Uterus (tissue), 3 donors: ENCODE measurements at regions not wholly inside any gene's neighbourhood (a gene's known extent, or its start where the extent isn't known, plus 50 kb on each side); places are given as distances from the start of the nearest gene placed in this dataset.

Source experiments
- DNase-seq, 2 donors: peaks; one replicate each; pipeline ENCODE4 v3.0.0-alpha.2; 2019 to 2020
- H3K27ac ChIP-seq, 2 donors: fragments of 200-600 bp; sonication (generic); 1 replicate in 1 of 2; 2 replicates in 1 of 2; pipeline ENCODE4 v1.5.1; 2016 to 2018
- H3K27me3 ChIP-seq, 2 donors: fragments of 200-600 bp; sonication (generic); one replicate each; pipeline ENCODE4 v1.5.1; 2018 to 2019; ENCODE audit warnings: control low read depth in 1 of 2
- H3K36me3 ChIP-seq, 2 donors: fragments of 200-600 bp; sonication (generic); one replicate each; pipeline ENCODE4 v1.5.1; 2019; ENCODE audit warnings: control low read depth in 1 of 2
- H3K4me1 ChIP-seq, 2 donors: fragments of 200-600 bp; sonication (generic); one replicate each; pipeline ENCODE4 v1.5.1; 2018 to 2019; ENCODE audit warnings: control low read depth in 1 of 2
- H3K4me3 ChIP-seq, 2 donors: fragments of 200-600 bp; sonication (generic); 1 replicate in 1 of 2; 2 replicates in 1 of 2; pipeline ENCODE4 v1.5.1; 2018 to 2019; ENCODE audit warnings: mild to moderate bottlenecking in 1 of 2
- H3K9me3 ChIP-seq, 2 donors: fragments of 200-600 bp; sonication (generic); one replicate each; pipeline ENCODE4 v1.5.1; 2019; ENCODE audit warnings: control low read depth in 1 of 2
- POLR2A ChIP-seq, 2 donors: fragments of 450-650 bp; IDR thresholded peaks; one replicate each; pipeline ENCODE4 v1.6.1; 2016; ENCODE audit warnings: antibody characterized with exemption in 2 of 2, mild to moderate bottlenecking in 1 of 2, moderate library complexity in 1 of 2
- intact Hi-C: fragments of 100-400 bp; cut with DNase I; formaldehyde crosslinking; loops from one replicate; pipeline ENCODE4 v1.15.1; 2023; ENCODE audit warnings: low total_unique reads
- TF ChIP-seq, protein P1 (sequence below), 4 experiments: fragments of 200-600 bp in 2 of 4; fragments of 450-650 bp in 2 of 4; sonication (generic) in 2 of 4; IDR thresholded peaks; one replicate each; pipeline ENCODE4 v1.5.1; 2016 to 2019; ENCODE audit warnings: antibody characterized with exemption in 4 of 4, mild to moderate bottlenecking in 2 of 4, moderate library complexity in 1 of 4
- donor health status: DM: yes; HTN: yes; CAD: no.

DNA sequence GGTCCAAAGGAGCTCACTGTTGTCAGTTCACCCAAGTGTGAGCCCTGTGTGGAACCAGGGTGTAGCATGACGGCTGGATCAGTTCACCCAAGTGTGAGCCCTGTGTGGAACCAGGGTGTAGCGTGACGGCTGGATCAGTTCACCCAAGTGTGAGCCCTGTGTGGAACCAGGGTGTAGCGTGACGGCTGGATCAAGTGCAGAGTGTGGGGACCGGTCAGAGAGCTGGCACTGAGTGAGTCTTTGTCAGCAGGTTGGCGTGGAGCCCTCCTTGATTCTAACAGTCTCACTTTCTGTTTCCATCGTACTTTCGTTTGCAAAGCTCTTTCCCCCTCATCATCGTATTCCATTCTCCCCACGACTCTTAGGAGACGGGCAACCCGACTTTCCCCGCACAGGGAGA lies 57.9 kb upstream of the DLG1 start:
- H3K4me3 ChIP-seq: no peak overlapping the region
- TF ChIP-seq, protein P1, sequence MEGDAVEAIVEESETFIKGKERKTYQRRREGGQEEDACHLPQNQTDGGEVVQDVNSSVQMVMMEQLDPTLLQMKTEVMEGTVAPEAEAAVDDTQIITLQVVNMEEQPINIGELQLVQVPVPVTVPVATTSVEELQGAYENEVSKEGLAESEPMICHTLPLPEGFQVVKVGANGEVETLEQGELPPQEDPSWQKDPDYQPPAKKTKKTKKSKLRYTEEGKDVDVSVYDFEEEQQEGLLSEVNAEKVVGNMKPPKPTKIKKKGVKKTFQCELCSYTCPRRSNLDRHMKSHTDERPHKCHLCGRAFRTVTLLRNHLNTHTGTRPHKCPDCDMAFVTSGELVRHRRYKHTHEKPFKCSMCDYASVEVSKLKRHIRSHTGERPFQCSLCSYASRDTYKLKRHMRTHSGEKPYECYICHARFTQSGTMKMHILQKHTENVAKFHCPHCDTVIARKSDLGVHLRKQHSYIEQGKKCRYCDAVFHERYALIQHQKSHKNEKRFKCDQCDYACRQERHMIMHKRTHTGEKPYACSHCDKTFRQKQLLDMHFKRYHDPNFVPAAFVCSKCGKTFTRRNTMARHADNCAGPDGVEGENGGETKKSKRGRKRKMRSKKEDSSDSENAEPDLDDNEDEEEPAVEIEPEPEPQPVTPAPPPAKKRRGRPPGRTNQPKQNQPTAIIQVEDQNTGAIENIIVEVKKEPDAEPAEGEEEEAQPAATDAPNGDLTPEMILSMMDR (IDR thresholded peaks at IDR 0.05): no peak
- no peak for TF ChIP-seq POLR2A (IDR thresholded peaks at IDR 0.05)
- no peaks in the 10 kb centered on the region for H3K27me3 ChIP-seq
- peaks cover 0 to 4% of the 10 kb centered on the region in 2 donors for H3K4me1 ChIP-seq
- no peak for DNase-seq
- H3K27ac ChIP-seq: no peak overlapping the region
- intact Hi-C loops: no loop called here
- H3K36me3 ChIP-seq: no peaks in the 10 kb centered on the region
- H3K9me3 ChIP-seq: no peaks in the 10 kb centered on the region

DNA sequence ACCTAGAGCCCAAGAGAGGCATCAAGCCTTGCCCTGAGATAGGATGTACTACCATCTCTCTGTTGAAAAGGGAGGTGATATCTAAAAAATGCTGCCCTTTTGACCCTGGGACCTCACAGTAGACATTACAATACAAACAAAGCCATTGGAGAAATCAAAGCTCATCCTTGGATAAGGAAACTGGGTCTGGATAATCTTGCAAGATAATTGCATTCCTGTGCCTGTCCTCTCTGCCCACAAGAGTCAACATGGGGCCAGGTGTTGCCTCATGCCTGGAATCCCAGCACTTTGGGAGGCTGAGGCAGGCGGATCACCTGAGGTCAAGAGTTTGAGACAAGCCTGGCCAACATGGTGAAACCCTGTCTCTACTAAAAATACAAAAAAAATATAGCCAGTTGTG lies 57.3 kb upstream of the DLG1 start:
- H3K9me3 ChIP-seq: no peaks in the 10 kb centered on the region
- H3K36me3 ChIP-seq: no peaks in the 10 kb centered on the region
- intact Hi-C loops: no loop called here
- H3K27me3 ChIP-seq: no peaks in the 10 kb centered on the region
- no peak overlapping the region for H3K27ac ChIP-seq
- no peak for DNase-seq
- peaks cover 0 to 4% of the 10 kb centered on the region in 2 donors for H3K4me1 ChIP-seq
- H3K4me3 ChIP-seq: no peak overlapping the region
- TF ChIP-seq, protein P1 (IDR thresholded peaks at IDR 0.05): no peak
- TF ChIP-seq POLR2A (IDR thresholded peaks at IDR 0.05): no peak

DNA sequence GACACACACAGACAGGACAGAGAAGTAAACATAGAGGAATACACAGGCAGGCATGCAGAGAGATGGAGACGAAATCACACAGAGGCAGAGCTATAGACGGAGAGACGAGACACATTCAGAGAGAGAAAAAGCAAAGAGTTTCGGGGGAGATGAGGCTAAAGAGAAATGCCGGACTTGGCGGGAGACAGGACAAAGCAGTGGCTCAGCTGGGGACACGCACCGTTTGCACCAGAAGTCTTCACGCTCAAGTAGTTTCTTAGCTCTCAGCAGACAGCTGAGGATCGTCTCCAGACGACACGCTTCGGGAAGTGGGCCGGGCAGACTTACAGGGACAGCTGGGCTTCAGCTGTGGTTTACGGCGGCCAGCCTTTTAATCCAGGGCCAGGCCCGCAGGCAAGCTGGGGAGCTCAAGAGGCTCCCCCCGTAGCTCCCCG lies 56.2 kb upstream of the DLG1 start:
- Histone ChIP-seq H3K9me3 (no peaks in the 10 kb centered on the region), H3K36me3 (no peaks in the 10 kb centered on the region), H3K4me3 (no peak overlapping the region), H3K4me1 (peaks cover 0 to 4% of the 10 kb centered on the region in 2 donors), H3K27me3 (no peaks in the 10 kb centered on the region), H3K27ac (peak overlapping the region; percentile 43 to 44)
- intact Hi-C loops: no loop called here
- DNase-seq: peak; percentile 32 to 56
- TF ChIP-seq POLR2A (IDR thresholded peaks at IDR 0.05): no peak
- TF ChIP-seq, protein P1 (IDR thresholded peaks at IDR 0.05): no peak

GRCh38 chr3:197353867-197354567 lies 55.6 kb upstream of the DLG1 start:
- H3K27me3 ChIP-seq: no peaks in the 10 kb centered on the region
- intact Hi-C loops: no loop called here
- no peaks in the 10 kb centered on the region for H3K9me3 ChIP-seq
- DNase-seq: no peak
- H3K4me1 ChIP-seq: peaks cover 0 to 4% of the 10 kb centered on the region in 2 donors
- peak overlapping the region; percentile 43 to 44 for H3K27ac ChIP-seq
- H3K36me3 ChIP-seq: no peaks in the 10 kb centered on the region
- H3K4me3 ChIP-seq: no peak overlapping the region
- TF ChIP-seq, protein P1 (IDR thresholded peaks at IDR 0.05): no peak
- no peak for TF ChIP-seq POLR2A (IDR thresholded peaks at IDR 0.05)

GRCh38 chr3:197353001-197353866 lies 54.8 kb upstream of the DLG1 start:
- Histone ChIP-seq H3K4me3 (no peak overlapping the region), H3K4me1 (peaks cover 0 to 4% of the 10 kb centered on the region in 2 donors), H3K27me3 (no peaks in the 10 kb centered on the region), H3K27ac (peak overlapping the region; percentile 27 to 42), H3K36me3 (no peaks in the 10 kb centered on the region), H3K9me3 (no peaks in the 10 kb centered on the region)
- no peak for TF ChIP-seq POLR2A (IDR thresholded peaks at IDR 0.05)
- TF ChIP-seq, protein P1 (IDR thresholded peaks at IDR 0.05): no peak
- intact Hi-C loops: no loop called here
- DNase-seq: no peak
